Ishikawa (cell line): ENCODE measurements at regions not wholly inside any gene's neighbourhood (a gene's known extent, or its start where the extent isn't known, plus 50 kb on each side); places are given as distances from the start of the nearest gene placed in this dataset.

Experiments used
- EGR1 ChIP-seq: IDR thresholded peaks from 2 replicates; pipeline ENCODE4 v1.6.1; 2012
- EP300 ChIP-seq: IDR thresholded peaks from 2 replicates; pipeline ENCODE4 v1.6.1; 2012; ENCODE audit warnings: borderline replicate concordance
- NFIC ChIP-seq: IDR thresholded peaks from 2 replicates; pipeline ENCODE4 v1.6.1; 2012
- TEAD4 ChIP-seq: IDR thresholded peaks from 2 replicates; pipeline ENCODE4 v1.6.1; 2012
- ZBTB7A ChIP-seq: IDR thresholded peaks from 2 replicates; pipeline ENCODE4 v1.6.1; 2012; ENCODE audit warnings: low read depth
- TF ChIP-seq, protein P1 (sequence below): IDR thresholded peaks from 2 replicates; pipeline ENCODE4 v1.6.1; 2012
- TF ChIP-seq, protein P2 (sequence below): IDR thresholded peaks from 2 replicates; pipeline ENCODE4 v1.6.1; 2012; ENCODE audit warnings: low read depth, mild to moderate bottlenecking

DNA sequence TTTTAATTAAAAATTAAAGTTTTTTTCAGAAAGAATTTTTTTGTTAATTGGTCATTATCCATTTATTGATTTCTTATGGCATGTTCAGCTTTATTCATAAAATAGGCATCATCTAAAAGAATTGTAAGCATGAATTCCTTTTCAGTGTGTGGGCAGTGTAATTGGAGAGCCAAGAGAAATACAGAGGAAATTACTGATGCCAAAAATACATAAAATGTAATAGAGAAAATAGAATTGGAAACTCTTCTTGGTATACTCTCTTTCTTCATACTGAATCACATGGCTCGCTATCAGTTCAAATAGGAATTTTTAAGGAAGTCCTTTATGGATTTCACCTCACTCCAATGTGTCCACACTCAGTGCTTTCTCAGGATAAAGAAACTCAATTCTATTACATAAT lies 663.6 kb upstream of the NRXN1 start:
- TF ChIP-seq, protein P1, sequence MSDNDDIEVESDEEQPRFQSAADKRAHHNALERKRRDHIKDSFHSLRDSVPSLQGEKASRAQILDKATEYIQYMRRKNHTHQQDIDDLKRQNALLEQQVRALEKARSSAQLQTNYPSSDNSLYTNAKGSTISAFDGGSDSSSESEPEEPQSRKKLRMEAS = no peak
- TF ChIP-seq ZBTB7A (no peak), TEAD4 (no peak), EGR1 (no peak), NFIC (no peak), EP300 (no peak)
- TF ChIP-seq, protein P2, sequence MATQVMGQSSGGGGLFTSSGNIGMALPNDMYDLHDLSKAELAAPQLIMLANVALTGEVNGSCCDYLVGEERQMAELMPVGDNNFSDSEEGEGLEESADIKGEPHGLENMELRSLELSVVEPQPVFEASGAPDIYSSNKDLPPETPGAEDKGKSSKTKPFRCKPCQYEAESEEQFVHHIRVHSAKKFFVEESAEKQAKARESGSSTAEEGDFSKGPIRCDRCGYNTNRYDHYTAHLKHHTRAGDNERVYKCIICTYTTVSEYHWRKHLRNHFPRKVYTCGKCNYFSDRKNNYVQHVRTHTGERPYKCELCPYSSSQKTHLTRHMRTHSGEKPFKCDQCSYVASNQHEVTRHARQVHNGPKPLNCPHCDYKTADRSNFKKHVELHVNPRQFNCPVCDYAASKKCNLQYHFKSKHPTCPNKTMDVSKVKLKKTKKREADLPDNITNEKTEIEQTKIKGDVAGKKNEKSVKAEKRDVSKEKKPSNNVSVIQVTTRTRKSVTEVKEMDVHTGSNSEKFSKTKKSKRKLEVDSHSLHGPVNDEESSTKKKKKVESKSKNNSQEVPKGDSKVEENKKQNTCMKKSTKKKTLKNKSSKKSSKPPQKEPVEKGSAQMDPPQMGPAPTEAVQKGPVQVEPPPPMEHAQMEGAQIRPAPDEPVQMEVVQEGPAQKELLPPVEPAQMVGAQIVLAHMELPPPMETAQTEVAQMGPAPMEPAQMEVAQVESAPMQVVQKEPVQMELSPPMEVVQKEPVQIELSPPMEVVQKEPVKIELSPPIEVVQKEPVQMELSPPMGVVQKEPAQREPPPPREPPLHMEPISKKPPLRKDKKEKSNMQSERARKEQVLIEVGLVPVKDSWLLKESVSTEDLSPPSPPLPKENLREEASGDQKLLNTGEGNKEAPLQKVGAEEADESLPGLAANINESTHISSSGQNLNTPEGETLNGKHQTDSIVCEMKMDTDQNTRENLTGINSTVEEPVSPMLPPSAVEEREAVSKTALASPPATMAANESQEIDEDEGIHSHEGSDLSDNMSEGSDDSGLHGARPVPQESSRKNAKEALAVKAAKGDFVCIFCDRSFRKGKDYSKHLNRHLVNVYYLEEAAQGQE = no peak
